SH-SY5Y (cell line): ENCODE measurements at regions not wholly inside any gene's neighbourhood (a gene's known extent, or its start where the extent isn't known, plus 50 kb on each side); places are given as distances from the start of the nearest gene placed in this dataset.

Experiments used
- GATA2 ChIP-seq: IDR thresholded peaks from 2 replicates; pipeline ENCODE4 v1.6.1; 2011; ENCODE audit warnings: mild to moderate bottlenecking, low read depth, low read length
- GATA3 ChIP-seq: IDR thresholded peaks from 2 replicates; pipeline ENCODE4 v1.6.1; 2011; ENCODE audit warnings: low read depth, mild to moderate bottlenecking, low read length, moderate library complexity

- no peak for TF ChIP-seq GATA2
Observed at GRCh38 chr1:98355656-98356383, 305.7 kb upstream of the SNX7 start.

GRCh38 chr1:98352378-98352777 is 309.1 kb upstream of the SNX7 start:
- TF ChIP-seq GATA3, result no peak
- no peak for TF ChIP-seq GATA2

GRCh38 chr1:98351561-98351960 is 310.0 kb upstream of the SNX7 start:
- TF ChIP-seq GATA3 (no peak), GATA2 (no peak)

- TF ChIP-seq GATA3 (no peak), GATA2 (no peak)
Observed at GRCh38 chr1:98345417-98345816, 316.1 kb upstream of the SNX7 start.

- TF ChIP-seq GATA2 (no peak), GATA3 (no peak)
Observed at GRCh38 chr1:98344731-98345130, 316.8 kb upstream of the SNX7 start.

- TF ChIP-seq GATA2, result no peak
- TF ChIP-seq GATA3, result no peak
Observed at GRCh38 chr1:98342566-98342965, 319.0 kb upstream of the SNX7 start.

GRCh38 chr1:98340511-98340910 is 321.0 kb upstream of the SNX7 start:
- TF ChIP-seq GATA3, result no peak
- no peak for TF ChIP-seq GATA2

- no peak for TF ChIP-seq GATA3
- no peak for TF ChIP-seq GATA2
Observed at GRCh38 chr1:98336472-98337083, 324.9 kb upstream of the SNX7 start.

GRCh38 chr1:98333936-98334335 is 327.6 kb upstream of the SNX7 start:
- TF ChIP-seq GATA3, result no peak
- no peak for TF ChIP-seq GATA2

GRCh38 chr1:98333406-98333805 is 328.1 kb upstream of the SNX7 start:
- TF ChIP-seq GATA3 (no peak), GATA2 (no peak)

GRCh38 chr1:98331718-98332311 is 329.7 kb upstream of the SNX7 start:
- TF ChIP-seq GATA2, result no peak
- no peak for TF ChIP-seq GATA3

- TF ChIP-seq GATA3 (no peak), GATA2 (no peak)
Observed at GRCh38 chr1:98331243-98331642, 330.3 kb upstream of the SNX7 start.

GRCh38 chr1:98330224-98330623 is 331.3 kb upstream of the SNX7 start:
- TF ChIP-seq GATA3 (no peak), GATA2 (no peak)

GRCh38 chr1:98328855-98329254 is 332.7 kb upstream of the SNX7 start:
- no peak for TF ChIP-seq GATA2
- TF ChIP-seq GATA3, result no peak

- no peak for TF ChIP-seq GATA2
- no peak for TF ChIP-seq GATA3
Observed at GRCh38 chr1:98327220-98327861, 334.2 kb upstream of the SNX7 start.
